DMS53 (cell line): ENCODE measurements at regions not wholly inside any gene's neighbourhood (a gene's known extent, or its start where the extent isn't known, plus 50 kb on each side); places are given as distances from the start of the nearest gene placed in this dataset.

Source experiments
- DNase-seq: peaks from one replicate; lab custom pipeline; 2025; lab: John Stamatoyannopoulos, UW

GRCh38 chr7:55629051-55629677 lies 56.9 kb upstream of the VOPP1 start:
- no peak for DNase-seq

DNA sequence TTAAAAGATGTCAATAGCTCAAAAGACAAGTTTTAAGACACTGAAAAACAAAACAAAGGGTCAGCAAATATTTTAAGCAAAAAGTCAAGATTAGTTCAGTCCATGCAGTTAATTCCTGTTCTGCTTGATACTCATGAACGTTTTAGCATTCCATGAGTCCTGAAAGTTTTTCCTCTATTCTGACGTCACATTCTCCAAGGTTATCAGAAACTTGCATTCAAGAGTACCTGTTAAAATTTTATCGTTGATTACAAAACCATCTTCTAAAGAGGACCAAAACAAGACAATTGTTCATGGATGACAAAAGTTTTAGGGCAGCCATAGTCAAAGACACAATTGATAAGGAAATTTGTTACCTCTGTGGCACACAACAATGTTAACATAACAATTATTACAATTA lies 52.5 kb upstream of the VOPP1 start:
- no peak for DNase-seq

- no peak for DNase-seq
Measured at GRCh38 chr7:55623617-55624016, 51.3 kb upstream of the VOPP1 start.

DNA sequence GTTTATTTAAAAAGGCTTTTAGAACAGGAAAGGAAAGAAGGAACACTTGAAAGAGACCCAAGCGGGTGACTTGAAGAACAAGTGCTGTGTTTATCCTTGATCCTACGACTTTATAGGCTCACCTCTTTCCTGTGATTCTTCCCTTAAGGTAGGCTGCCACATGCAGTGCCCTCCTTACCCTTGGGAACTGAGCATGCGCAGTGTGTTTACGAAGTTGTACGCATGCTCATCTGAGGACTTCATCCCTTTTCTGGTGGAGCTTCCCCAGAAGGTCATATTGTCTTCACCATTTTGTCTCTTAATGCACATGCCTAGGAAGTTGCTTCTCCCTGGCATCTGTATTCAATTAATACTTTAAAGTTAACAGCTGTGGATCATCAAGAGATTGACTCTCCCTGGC lies 49.9 kb upstream of the VOPP1 start:
- no peak for DNase-seq
